AG04449 (cell line): ENCODE measurements at regions not wholly inside any gene's neighbourhood (a gene's known extent, or its start where the extent isn't known, plus 50 kb on each side); places are given as distances from the start of the nearest gene placed in this dataset.
A peak's percentile ranks its signal among the peaks of the same experiment; 100 is the strongest.

Experiments
- CTCF ChIA-PET: fragments of 350-600 bp; formaldehyde crosslinking; extraction: SDS; loops from one replicate; lab custom pipeline; 2021; ENCODE audit warnings: antibody characterized with exemption; lab: Yijun Ruan, JAX
- POLR2A ChIA-PET: fragments of 400-600, 350-600 bp; formaldehyde crosslinking; extraction: SDS; loops from one replicate; lab custom pipeline; 2020; ENCODE audit warnings: antibody characterized with exemption, inconsistent platforms; lab: Yijun Ruan, JAX
- DNase-seq: peaks from one replicate; pipeline ENCODE4 v3.0.0-alpha.2; 2010; ENCODE audit warnings: low read depth, low spot score
- H3K4me3 ChIP-seq: 2 replicates; pipeline ENCODE4 v1.5.1; 2011; ENCODE audit warnings: low read depth, mild to moderate bottlenecking, control low read depth, low read length
- CTCF ChIP-seq: IDR thresholded peaks from one replicate; pipeline ENCODE4 v1.5.1; 2011; ENCODE audit warnings: mild to moderate bottlenecking, moderate library complexity, low read length, control low read depth, inconsistent platforms; ENCODE audit not compliant: insufficient read depth; ENCODE audit errors: missing control alignments

GRCh38 chr3:17811646-17812045 lies 69.2 kb upstream of the TBC1D5 start:
- TF ChIP-seq CTCF: no peak
- CTCF ChIA-PET: interaction anchor here (0.6 to 1.8 kb wide), 5 partner anchors 28 to 511 kb away, joined by 3 to 6 read pairs (median 4); no protein-coding TSS in a partner anchor
- no peak overlapping the region for H3K4me3 ChIP-seq
- DNase-seq: no peak
- POLR2A ChIA-PET: no interaction called here

GRCh38 chr3:17810759-17811158 lies 68.3 kb upstream of the TBC1D5 start:
- TF ChIP-seq CTCF: peak; percentile 20
- no peak for DNase-seq
- H3K4me3 ChIP-seq: no peak overlapping the region
- CTCF ChIA-PET: interaction anchor here (1.8 kb wide), 1 partner anchor 167 kb away, joined by 4 read pairs; no protein-coding TSS in a partner anchor
- POLR2A ChIA-PET: no interaction called here

- H3K4me3 ChIP-seq: no peak overlapping the region
- DNase-seq: no peak
- ChIA-PET CTCF (interaction anchor here (1.2 to 1.4 kb wide), 2 partner anchors 32 to 164 kb away, joined by 3 to 6 read pairs; no protein-coding TSS in a partner anchor), POLR2A (no interaction called here)
- no peak for TF ChIP-seq CTCF
Measured at GRCh38 chr3:17808994-17809393, 66.6 kb upstream of the TBC1D5 start.

GRCh38 chr3:17806876-17807275 lies 64.4 kb upstream of the TBC1D5 start:
- POLR2A ChIA-PET: no interaction called here

GRCh38 chr3:17806201-17806600 lies 63.8 kb upstream of the TBC1D5 start:
- no peak for DNase-seq
- POLR2A ChIA-PET: no interaction called here

More at GRCh38 chr3:17806876-17807275, 64.4 kb upstream of the TBC1D5 start:
- H3K4me3 ChIP-seq: no peak overlapping the region
- CTCF ChIA-PET: no interaction called here
- TF ChIP-seq CTCF: no peak
- DNase-seq: no peak

GRCh38 chr3:17805461-17805940 lies 63.1 kb upstream of the TBC1D5 start:
- TF ChIP-seq CTCF: no peak
- ChIA-PET POLR2A (no interaction called here), CTCF (no interaction called here)
- H3K4me3 ChIP-seq: no peak overlapping the region
- no peak for DNase-seq

More at GRCh38 chr3:17806201-17806600, 63.8 kb upstream of the TBC1D5 start:
- H3K4me3 ChIP-seq: no peak overlapping the region
- CTCF ChIA-PET: no interaction called here
- no peak for TF ChIP-seq CTCF
